Glutamatergic neuron (in vitro differentiated cells): ENCODE measurements at regions not wholly inside any gene's neighbourhood (a gene's known extent, or its start where the extent isn't known, plus 50 kb on each side); places are given as distances from the start of the nearest gene placed in this dataset.

Source experiments
- DNase-seq: peaks from one replicate; pipeline ENCODE4 v3.0.0; 2022
- H3K27ac Mint-ChIP-seq: one replicate; pipeline ENCODE4 v1.8.0; 2020; ENCODE audit warnings: mild to moderate bottlenecking, mixed read lengths, inconsistent platforms; ENCODE audit not compliant: unreplicated experiment
- H3K27me3 Mint-ChIP-seq: one replicate; pipeline ENCODE4 v1.8.0; 2020; ENCODE audit warnings: mild to moderate bottlenecking, moderate library complexity, mixed read lengths, inconsistent platforms; ENCODE audit not compliant: unreplicated experiment
- H3K36me3 Mint-ChIP-seq: one replicate; pipeline ENCODE4 v1.8.0; 2020; ENCODE audit warnings: mild to moderate bottlenecking, mixed read lengths, inconsistent platforms; ENCODE audit not compliant: unreplicated experiment
- H3K4me1 Mint-ChIP-seq: one replicate; pipeline ENCODE4 v1.8.0; 2020; ENCODE audit warnings: mild to moderate bottlenecking, low read depth, mixed read lengths, inconsistent platforms; ENCODE audit not compliant: unreplicated experiment
- H3K4me3 Mint-ChIP-seq: one replicate; pipeline ENCODE4 v1.8.0; 2020; ENCODE audit warnings: mild to moderate bottlenecking, mixed read lengths, inconsistent platforms; ENCODE audit not compliant: unreplicated experiment
- H3K9me3 Mint-ChIP-seq: one replicate; pipeline ENCODE4 v1.8.0; 2020; ENCODE audit warnings: mild to moderate bottlenecking, moderate library complexity, mixed read lengths, inconsistent platforms; ENCODE audit not compliant: unreplicated experiment
- TF ChIP-seq, protein P1 (sequence below): fragments of 200-600 bp; sonication (generic); IDR thresholded peaks from one replicate; pipeline ENCODE4 v1.5.0; 2021; ENCODE audit not compliant: partially characterized antibody, unreplicated experiment

- DNase-seq: no peak
- Mint-ChIP-seq H3K27ac (no peak overlapping the region), H3K4me1 (no peaks in the 10 kb centered on the region), H3K9me3 (peaks cover 2% of the 10 kb centered on the region), H3K4me3 (no peak overlapping the region), H3K27me3 (peaks cover 3% of the 10 kb centered on the region), H3K36me3 (no peaks in the 10 kb centered on the region)
- TF ChIP-seq, protein P1, sequence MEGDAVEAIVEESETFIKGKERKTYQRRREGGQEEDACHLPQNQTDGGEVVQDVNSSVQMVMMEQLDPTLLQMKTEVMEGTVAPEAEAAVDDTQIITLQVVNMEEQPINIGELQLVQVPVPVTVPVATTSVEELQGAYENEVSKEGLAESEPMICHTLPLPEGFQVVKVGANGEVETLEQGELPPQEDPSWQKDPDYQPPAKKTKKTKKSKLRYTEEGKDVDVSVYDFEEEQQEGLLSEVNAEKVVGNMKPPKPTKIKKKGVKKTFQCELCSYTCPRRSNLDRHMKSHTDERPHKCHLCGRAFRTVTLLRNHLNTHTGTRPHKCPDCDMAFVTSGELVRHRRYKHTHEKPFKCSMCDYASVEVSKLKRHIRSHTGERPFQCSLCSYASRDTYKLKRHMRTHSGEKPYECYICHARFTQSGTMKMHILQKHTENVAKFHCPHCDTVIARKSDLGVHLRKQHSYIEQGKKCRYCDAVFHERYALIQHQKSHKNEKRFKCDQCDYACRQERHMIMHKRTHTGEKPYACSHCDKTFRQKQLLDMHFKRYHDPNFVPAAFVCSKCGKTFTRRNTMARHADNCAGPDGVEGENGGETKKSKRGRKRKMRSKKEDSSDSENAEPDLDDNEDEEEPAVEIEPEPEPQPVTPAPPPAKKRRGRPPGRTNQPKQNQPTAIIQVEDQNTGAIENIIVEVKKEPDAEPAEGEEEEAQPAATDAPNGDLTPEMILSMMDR: no peak
Measured at GRCh38 chr17:77349976-77350830, 209.4 kb downstream of the SEC14L1 start.

DNA sequence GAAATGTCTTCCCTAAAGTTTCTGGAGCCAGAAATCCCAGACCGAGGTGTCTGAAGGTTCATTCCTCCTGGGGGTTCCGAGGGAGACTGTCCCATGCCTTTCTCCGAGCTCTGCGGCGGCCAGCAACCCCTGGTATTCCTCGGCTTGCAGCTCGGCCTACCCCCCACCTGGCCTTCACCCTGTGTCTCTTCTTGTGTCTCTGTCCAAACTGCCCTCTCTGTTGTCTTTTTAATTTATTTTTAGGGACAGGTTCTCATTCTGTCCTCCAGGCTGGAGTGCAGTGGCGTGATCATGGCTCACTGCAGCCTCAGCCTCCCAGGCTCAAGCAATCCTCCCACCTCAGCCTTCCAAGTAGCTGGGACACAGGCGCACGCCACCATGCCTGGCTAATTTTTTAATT, 211.7 kb downstream of the SEC14L1 start:
- H3K27ac Mint-ChIP-seq: no peak overlapping the region
- no peak overlapping the region for H3K4me3 Mint-ChIP-seq
- H3K36me3 Mint-ChIP-seq: no peaks in the 10 kb centered on the region
- H3K4me1 Mint-ChIP-seq: peaks cover 2% of the 10 kb centered on the region
- TF ChIP-seq, protein P1: no peak
- H3K9me3 Mint-ChIP-seq: peaks cover 8% of the 10 kb centered on the region
- peaks cover 12% of the 10 kb centered on the region for H3K27me3 Mint-ChIP-seq
- DNase-seq: no peak

GRCh38 chr17:77352996-77353395, 212.2 kb downstream of the SEC14L1 start:
- H3K4me1 Mint-ChIP-seq: peaks cover 2% of the 10 kb centered on the region
- DNase-seq: no peak
- no peak overlapping the region for H3K27ac Mint-ChIP-seq
- no peak overlapping the region for H3K4me3 Mint-ChIP-seq
- no peaks in the 10 kb centered on the region for H3K36me3 Mint-ChIP-seq
- H3K9me3 Mint-ChIP-seq: peaks cover 9% of the 10 kb centered on the region
- TF ChIP-seq, protein P1: no peak
- H3K27me3 Mint-ChIP-seq: peaks cover 14% of the 10 kb centered on the region

DNA sequence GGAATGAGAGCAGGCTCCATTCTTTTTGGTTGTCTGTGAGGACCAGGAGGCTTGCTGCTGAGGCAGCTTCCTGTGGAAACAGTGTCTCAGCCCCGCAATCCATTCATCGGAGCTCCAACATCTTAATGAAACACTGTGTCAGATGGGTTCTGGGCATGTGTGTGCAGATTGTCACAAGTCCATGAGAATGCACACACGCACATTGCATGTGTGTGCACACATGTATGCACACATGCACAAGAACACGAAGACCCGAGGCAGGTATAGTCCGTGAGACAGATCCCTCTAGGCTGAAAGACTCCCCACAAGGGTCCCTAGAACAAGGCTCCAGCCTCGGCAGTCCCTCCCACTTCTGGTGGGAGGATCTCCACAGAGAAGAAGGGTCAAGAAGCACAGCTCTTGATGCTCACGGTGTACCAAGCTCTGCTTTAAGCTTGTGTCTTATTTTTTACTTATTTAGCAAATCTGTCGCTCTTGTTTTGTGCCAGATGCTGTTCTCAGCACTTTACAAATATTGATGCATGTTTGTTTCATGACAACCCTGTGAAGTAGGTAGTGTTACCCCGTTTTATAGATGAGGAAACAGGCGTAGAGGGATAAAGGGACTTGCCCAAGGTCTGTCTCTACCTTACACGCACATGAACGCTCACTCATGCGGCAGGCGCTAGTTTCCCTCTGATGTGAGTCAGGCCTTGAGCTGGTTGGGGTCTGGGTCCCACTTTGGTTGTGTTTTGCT, 213.1 kb downstream of the SEC14L1 start:
- DNase-seq: no peak
- Mint-ChIP-seq H3K4me1 (peaks cover 2% of the 10 kb centered on the region), H3K9me3 (peaks cover 9% of the 10 kb centered on the region), H3K36me3 (no peaks in the 10 kb centered on the region), H3K27me3 (peaks cover 14% of the 10 kb centered on the region), H3K27ac (no peak overlapping the region), H3K4me3 (no peak overlapping the region)
- TF ChIP-seq, protein P1: no peak

GRCh38 chr17:77354420-77354669, 213.6 kb downstream of the SEC14L1 start:
- Mint-ChIP-seq H3K4me1 (peaks cover 2% of the 10 kb centered on the region), H3K9me3 (peaks cover 9% of the 10 kb centered on the region), H3K4me3 (no peak overlapping the region), H3K36me3 (no peaks in the 10 kb centered on the region), H3K27ac (no peak overlapping the region), H3K27me3 (peaks cover 14% of the 10 kb centered on the region)
- TF ChIP-seq, protein P1: no peak
- no peak for DNase-seq
